Left cardiac atrium (tissue), 4 donors: ENCODE measurements at regions not wholly inside any gene's neighbourhood (a gene's known extent, or its start where the extent isn't known, plus 50 kb on each side); places are given as distances from the start of the nearest gene placed in this dataset.

Experiments
- ATAC-seq, 2 donors: fragments of 200-7000 bp; cut with Tn5 transposase; one replicate each; pipeline ENCODE4 v1.9.1; 2020; ENCODE audit warnings: mild to moderate bottlenecking in 2 of 2, moderate library complexity in 2 of 2
- DNase-seq: peaks from one replicate; pipeline ENCODE4 v3.0.0-alpha.2; 2020
- intact Hi-C, 2 donors: fragments of 100-400 bp; cut with DNase I; formaldehyde crosslinking; loops; one replicate each; pipeline versions ENCODE4 v1.14.1 to v1.15.1; 2022 to 2023
- donor health status: DM: no; HTN: yes; CAD: no.
- donor health status: DM: no; HTN: yes; CAD: no; lungs with severe emphysema.
- donor health status: DM: yes; HTN: yes; CAD: no.
- donor health status: Dilated cardiomyopathy.

DNA sequence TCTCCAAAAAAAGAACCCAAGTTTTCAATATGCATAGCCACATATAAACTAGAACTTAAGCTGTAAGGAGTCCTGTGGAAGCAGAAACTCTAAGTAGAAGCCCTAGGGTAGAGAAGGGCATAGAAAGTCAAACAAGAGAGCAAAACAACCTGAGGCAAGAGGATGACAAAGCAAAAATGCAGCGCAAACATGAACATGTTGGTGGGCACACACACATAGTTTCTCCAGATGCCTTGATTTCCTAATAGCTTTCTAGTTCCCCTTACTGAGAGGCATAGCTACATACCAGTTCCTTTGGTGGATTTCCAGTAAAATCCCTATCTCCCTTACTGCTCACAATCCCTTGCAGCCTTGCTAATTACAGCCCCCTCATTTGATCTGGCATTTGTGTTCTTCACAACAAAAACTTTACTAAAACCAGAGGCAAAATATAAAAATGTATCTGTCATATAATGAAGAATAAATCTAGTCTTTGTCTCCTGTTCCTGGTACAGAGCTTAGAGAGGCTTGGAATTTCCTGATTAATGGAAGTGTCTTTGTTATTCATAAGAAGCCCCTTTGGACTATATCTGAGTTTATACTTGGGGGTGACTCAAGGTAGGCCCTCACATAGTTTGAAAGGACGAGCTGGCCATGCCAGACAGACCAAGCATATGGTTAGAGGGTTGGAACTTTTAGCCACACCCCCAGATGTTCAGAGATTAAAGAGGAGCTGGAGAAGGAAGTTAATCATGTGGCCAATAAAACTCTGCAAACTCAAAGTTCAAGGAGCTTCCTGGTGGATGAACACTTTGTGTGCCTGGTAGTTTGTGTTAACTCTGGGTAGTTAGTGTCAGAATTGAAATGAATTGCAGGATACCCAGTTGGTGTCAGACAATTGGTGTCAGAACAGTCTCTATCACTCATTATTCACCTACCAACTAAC is 52.7 kb upstream of the ZCCHC13 start:
- DNase-seq (no peak), ATAC-seq (peak; percentile 19 to 49)
- intact Hi-C loops: no loop called here

- intact Hi-C loops: no loop called here
- no peak for ATAC-seq
- no peak for DNase-seq
Observed at GRCh38 chrX:74250574-74250973, 53.4 kb upstream of the ZCCHC13 start.

DNA sequence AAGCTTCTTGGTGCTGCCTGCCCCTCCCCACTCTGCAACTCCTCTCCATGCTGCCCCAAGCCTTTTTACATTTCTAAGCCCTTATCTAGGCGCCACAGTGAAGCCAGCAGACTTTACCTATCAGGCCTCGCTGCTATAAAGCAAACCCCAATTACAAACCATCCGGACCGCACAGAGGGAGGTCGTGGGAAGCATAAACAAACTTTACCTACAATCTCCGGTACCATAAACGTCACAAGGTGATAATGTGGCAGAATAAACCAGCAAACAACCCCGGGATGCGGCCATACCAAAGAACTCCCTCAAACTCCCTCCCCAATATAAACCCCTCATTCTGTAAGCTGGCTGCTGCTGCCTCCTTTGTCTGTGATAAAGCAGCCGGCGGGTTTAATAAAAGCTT is 54.0 kb upstream of the ZCCHC13 start:
- intact Hi-C loops: no loop called here
- ATAC-seq (no peak), DNase-seq (no peak)

DNA sequence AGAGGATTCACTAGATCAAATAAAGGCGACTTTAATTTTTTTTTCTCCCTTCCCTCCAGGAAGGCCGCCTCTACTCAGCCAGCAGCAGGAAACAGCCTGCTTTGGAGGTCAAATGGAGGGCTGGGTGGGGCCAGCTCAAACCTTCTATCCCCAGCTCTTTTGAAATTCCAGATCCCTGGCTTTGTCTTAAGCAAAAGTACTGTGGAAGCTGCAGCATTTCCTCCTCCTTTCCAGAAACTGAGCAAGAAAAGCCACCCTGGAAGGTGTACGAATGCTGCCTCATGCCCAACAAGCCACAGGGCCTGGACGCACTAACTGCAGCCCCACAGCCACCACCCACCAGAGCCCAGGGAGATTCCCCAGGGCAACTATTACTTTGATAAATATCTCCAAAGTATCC is 55.1 kb upstream of the ZCCHC13 start:
- DNase-seq (peak; percentile 37), ATAC-seq (peak in 1 of 2 donors; percentile 36)
- intact Hi-C loops: no loop called here

DNA sequence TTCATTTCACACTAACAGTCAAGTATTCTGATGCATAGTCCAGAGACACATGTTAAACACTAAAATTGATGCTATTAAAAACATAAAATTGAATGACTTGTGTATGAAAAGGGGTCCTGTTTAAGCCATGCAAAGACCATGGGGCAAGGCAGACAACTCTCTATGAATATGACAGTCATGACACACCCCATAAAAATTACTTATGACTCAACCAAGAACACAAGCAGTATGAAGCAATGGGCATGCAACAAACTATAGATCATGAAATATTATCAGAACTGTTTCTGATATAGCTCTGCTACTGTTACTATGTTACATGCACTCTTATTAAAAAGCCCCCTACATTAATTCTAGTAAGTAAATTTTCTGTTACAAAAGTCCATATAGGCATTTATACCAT is 57.5 kb upstream of the ZCCHC13 start:
- ATAC-seq (no peak), DNase-seq (no peak)
- intact Hi-C loops: no loop called here

DNA sequence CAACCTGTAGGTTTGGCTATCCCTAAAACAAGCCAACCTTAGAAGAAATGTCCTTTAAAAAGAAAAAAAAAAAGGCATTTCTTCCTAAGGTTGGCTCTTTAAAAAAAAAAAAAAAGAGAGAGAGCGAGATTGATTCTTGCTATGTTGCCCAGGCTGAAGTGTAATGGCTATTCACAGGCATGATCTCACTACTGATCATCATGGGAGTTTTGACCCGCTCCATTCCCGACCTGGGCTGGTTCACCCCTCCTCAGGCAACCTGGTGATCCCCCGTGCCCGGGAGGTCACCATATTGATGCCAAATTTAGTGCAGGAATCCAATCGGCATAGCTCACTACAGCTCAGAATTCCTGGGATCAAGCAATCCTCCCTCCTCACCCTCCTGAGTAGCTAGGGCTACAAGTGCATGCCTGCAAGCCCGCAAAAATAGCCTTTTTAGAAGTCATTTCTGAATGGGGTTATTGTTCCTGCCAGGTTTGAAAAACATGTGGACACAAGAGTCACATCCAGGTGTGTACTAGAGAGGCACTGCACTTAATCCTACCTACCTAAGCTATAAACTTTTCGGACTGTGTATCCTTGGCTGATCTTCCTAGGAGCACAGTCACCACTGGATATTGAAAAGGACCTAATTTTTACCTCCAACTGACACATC is 61.4 kb upstream of the ZCCHC13 start:
- intact Hi-C loops: no loop called here
- no peak for DNase-seq
- ATAC-seq: no peak

DNA sequence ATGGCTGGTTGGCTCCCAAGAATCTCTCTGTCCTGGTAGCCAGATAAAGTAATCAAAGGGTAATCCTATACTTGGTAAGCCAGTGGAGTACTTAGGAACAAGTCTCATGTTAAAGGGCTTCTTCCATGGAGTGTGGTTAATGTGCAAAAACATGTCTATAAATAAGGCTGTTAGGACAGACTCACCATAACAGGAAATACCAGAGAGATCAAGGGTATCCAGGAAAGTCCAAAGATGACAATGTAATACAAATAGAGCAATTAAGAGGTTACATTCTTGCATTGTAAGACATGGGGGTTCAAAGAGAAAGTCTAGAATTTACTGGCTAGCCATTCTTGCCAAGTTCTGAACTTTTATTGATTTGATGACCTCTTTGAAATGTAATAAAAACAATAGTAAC is 61.9 kb upstream of the ZCCHC13 start:
- ATAC-seq (peak in 1 of 2 donors; percentile 30), DNase-seq (no peak)
- intact Hi-C loops: no loop called here

DNA sequence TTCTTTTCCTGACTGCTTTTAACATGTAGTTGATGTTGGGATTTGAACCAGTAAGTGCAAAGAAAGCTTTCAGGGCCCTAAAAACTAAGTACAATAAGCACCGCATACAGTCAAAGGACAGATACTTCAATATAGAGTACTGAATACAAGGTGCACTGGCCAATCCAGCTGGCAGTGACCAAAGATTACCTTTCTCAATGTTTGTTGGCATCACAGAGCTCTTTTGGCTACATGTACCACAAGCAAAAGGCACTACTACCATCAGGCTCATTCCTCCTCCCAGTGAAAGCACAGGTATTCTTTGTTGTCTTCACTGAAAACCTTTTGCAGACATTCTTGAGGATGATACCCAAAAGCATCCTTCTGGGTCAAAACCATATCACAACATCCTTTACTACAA is 65.2 kb upstream of the ZCCHC13 start:
- ATAC-seq (no peak), DNase-seq (no peak)
- intact Hi-C loops: no loop called here

DNA sequence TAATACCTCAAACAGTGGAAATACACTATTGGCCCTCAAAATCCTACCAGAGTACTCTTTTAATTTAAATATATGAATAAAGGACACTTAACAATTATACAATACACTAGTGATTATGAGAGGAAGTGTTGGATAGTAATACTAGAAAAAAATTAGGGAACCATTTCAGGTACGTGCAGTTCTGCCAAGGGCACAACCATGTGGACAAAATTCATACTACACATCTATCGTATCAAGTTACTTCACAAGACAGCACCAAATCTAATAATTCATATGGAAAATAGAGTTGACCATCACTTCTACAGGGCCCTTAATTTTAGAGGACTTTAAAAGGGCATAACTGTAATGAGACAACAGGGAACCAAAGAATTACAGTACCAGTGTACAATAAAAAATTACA is 69.2 kb upstream of the ZCCHC13 start:
- DNase-seq (no peak), ATAC-seq (no peak)
- intact Hi-C loops: no loop called here

- ATAC-seq (no peak), DNase-seq (no peak)
- intact Hi-C loops: no loop called here
Observed at GRCh38 chrX:74232859-74233258, 71.1 kb upstream of the ZCCHC13 start.

DNA sequence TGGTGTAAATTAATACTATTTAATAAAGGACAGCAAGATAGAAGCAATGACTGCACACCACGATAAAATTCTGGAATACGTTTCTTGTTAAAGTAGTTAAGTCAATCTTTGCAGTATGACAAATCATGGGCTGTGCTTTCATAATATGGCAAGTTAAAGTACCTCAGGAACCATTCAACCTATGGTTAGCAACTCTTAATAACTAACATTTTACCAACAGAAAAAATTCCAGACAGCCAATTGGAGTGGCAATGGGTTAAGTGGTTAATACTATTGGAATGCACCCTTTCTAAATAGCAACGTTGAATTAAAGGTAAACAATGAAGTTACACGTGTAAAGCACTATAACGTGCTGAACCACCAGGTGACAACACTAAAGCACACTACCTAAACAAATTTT is 72.4 kb upstream of the ZCCHC13 start:
- intact Hi-C loops: no loop called here
- no peak for DNase-seq
- no peak for ATAC-seq

DNA sequence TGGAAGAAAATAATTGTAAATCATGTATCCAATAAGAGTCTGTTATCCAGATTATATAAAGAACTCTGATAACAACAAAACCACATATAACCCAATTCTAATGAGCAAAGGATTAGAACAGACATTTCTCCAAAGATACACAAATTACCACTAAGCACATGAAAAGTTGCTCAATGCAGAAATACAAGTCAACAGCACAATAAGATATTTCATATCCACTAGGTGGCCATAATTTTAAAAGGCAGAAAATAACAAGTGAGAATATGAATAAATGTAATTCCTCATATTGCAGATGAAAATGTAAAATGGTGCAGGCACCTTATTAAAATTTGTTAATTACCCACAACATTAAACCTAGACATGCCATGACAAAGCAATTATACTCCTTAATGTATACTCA is 73.9 kb upstream of the ZCCHC13 start:
- no peak for DNase-seq
- ATAC-seq: no peak
- intact Hi-C loops: no loop called here

DNA sequence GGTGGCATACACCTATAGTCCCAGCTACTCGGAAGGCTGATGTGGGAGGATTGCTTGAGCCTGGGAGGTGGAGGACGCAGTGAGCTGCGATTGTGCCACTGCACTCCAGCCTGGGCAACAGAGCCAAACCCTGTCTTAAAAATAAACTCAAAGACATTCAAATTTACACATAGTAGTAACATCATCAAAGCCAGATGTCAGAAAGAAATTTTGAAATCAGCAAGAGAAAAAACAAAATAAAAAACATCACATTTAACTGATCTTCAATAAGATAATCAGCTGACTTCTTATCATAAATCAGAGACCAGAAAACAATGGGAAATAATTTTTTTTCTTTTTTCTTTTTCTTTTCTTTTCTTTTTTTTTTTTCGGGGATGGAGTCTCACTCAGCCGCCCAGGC is 78.9 kb upstream of the ZCCHC13 start:
- DNase-seq: no peak
- intact Hi-C loops: no loop called here
- ATAC-seq: no peak

GRCh38 chrX:74220277-74220676 is 83.7 kb upstream of the ZCCHC13 start:
- no peak for ATAC-seq
- DNase-seq: no peak
- intact Hi-C loops: no loop called here

DNA sequence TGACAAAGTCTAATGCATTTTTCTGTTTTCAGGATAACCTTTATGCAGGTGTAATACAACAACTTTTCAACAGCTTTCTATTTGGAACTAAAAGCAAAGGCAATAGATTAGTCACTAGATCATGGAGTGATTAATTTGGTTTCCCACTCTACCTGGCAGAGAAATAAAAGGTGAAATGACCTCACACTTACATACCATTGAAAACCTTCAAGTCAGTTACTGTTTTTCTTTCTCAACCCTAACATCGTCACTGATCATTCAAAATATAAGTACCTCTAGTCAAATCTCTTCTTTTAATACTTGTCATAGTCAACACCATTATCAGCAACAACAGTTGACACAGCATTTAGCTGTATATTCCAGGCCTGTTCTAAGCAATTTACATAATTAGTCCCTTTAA is 85.1 kb upstream of the ZCCHC13 start:
- ATAC-seq: no peak
- no peak for DNase-seq
- intact Hi-C loops: no loop called here

GRCh38 chrX:74216421-74216820 is 87.6 kb upstream of the ZCCHC13 start:
- ATAC-seq (no peak), DNase-seq (no peak)
- intact Hi-C loops: no loop called here

- ATAC-seq (no peak), DNase-seq (no peak)
- intact Hi-C loops: no loop called here
Observed at GRCh38 chrX:74211911-74212310, 92.1 kb upstream of the ZCCHC13 start.

DNA sequence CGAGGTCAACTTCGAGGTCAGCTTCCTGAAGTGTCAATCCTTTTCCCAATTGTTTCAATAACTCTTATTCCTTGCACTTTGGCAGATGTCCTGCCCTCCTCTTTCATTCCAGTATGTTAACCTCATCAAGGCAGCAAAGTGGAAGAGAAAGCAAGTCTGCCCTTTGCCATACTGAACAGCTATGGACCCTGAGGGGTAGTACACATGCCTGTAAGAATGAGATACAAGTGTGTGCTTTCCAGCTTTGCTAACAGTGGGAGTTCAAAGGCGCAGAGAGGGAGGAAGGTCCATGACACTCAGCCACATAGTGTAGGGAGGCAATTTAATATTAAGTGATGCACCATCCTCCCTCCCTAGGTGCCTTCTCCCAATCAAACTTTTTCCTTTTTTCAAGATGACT is 96.4 kb upstream of the ZCCHC13 start:
- intact Hi-C loops: no loop called here
- ATAC-seq: no peak
- DNase-seq: no peak

GRCh38 chrX:74195605-74196004 is 108.4 kb upstream of the ZCCHC13 start:
- intact Hi-C loops: no loop called here
- DNase-seq (no peak), ATAC-seq (peak in 1 of 2 donors; percentile 26)

DNA sequence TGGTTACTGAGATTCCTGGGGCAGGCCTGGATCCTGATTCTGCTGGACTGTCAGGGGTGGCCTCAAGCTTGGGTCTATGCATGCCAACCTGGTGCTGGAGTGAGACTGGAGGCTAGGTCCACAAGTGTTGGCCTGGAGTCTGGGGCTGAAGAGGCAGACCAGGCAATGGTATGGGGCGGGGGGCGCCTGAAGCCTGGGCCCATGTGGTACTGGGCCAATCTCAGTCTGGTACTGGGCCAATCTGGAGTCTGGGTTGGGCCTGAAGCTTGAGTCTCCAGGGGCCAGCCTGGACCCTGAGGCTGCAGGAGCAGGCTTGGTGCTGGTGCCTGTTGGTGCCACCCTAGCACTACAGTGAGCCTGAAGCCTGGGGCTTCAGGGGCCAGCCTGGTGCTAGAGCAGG is 108.9 kb upstream of the ZCCHC13 start:
- ATAC-seq (no peak), DNase-seq (no peak)
- intact Hi-C loops: no loop called here

- DNase-seq (no peak), ATAC-seq (no peak)
- intact Hi-C loops: no loop called here
Observed at GRCh38 chrX:74187211-74187610, 116.8 kb upstream of the ZCCHC13 start.
